ENCODE measurements at regions not wholly inside any gene's neighbourhood (a gene's known extent, or its start where the extent isn't known, plus 50 kb on each side); places are given as distances from the start of the nearest gene placed in this dataset.
"Not testable (repeated sequence)": the region's sequence is repeated elsewhere in the genome, so short reads cannot be mapped to it uniquely, and the experiment has no call there.

- Mint-ChIP-seq H3K27me3 (ENCODE audit: low read depth in 2 of 2) (no peaks in the 10 kb centered on the region), H3K27ac (no peak overlapping the region), H3K36me3 (no peaks in the 10 kb centered on the region), H3K9me3 (no peaks in the 10 kb centered on the region), H3K4me1 (peaks cover 6% of the 10 kb centered on the region in 2 donors), H3K4me3 (no peak overlapping the region)
- H3K9me3 ChIP-seq (ENCODE audit: control insufficient read depth, insufficient read depth, low read length), result peaks cover 11% of the 10 kb centered on the region
- intact Hi-C loops (cut with micrococcal nuclease), result no loop called here
- WGBS (ENCODE audit: insufficient coverage), result 100% methylated on average over 2 of the region's 4 CpGs
- no peak overlapping the region for H3K4me3 ChIP-seq (ENCODE audit: low read length)
- H3K36me3 ChIP-seq (ENCODE audit: control insufficient read depth, insufficient read depth, low read length), result no peaks in the 10 kb centered on the region
- no peaks in the 10 kb centered on the region for H3K27me3 ChIP-seq (ENCODE audit: control insufficient read depth, insufficient read depth, low read length)
- no peak for TF ChIP-seq CTCF (IDR thresholded peaks at IDR 0.05)
- DNase-seq (no peak), ATAC-seq (no peak)
- H3K27ac ChIP-seq (ENCODE audit: low read length), result no peak overlapping the region
- H3K4me1 ChIP-seq (ENCODE audit: control insufficient read depth, insufficient read depth, low read length), result no peaks in the 10 kb centered on the region
Observed at GRCh38 chr7:67361150-67361549, 364.5 kb downstream of the TYW1 start.

- Mint-ChIP-seq H3K4me1 (peaks cover 6% of the 10 kb centered on the region in 2 donors), H3K27ac (no peak overlapping the region), H3K4me3 (no peak overlapping the region), H3K9me3 (no peaks in the 10 kb centered on the region), H3K27me3 (ENCODE audit: low read depth in 2 of 2) (peaks cover 3 to 8% of the 10 kb centered on the region in 2 donors), H3K36me3 (no peaks in the 10 kb centered on the region)
- ATAC-seq, result no peak
- Histone ChIP-seq H3K9me3 (ENCODE audit: control insufficient read depth, insufficient read depth, low read length) (peaks cover 3% of the 10 kb centered on the region), H3K27ac (ENCODE audit: low read length) (no peak overlapping the region), H3K36me3 (ENCODE audit: control insufficient read depth, insufficient read depth, low read length) (no peaks in the 10 kb centered on the region), H3K4me1 (ENCODE audit: control insufficient read depth, insufficient read depth, low read length) (no peaks in the 10 kb centered on the region), H3K27me3 (ENCODE audit: control insufficient read depth, insufficient read depth, low read length) (no peaks in the 10 kb centered on the region), H3K4me3 (ENCODE audit: low read length) (no peak overlapping the region)
- no peak for DNase-seq
- intact Hi-C loops (cut with micrococcal nuclease), result no loop called here
- whole genome bisulfite sequencing (ENCODE audit: insufficient coverage), result 69% methylated on average over 60 of the region's 60 CpGs
- TF ChIP-seq CTCF (IDR thresholded peaks at IDR 0.05), result no peak
Observed at GRCh38 chr7:67364441-67365017, 367.9 kb downstream of the TYW1 start.

- DNase-seq (peak; percentile 30 to 78), ATAC-seq (peak; percentile 83 to 98 (median 85))
- no peak overlapping the region for H3K27ac Mint-ChIP-seq
- Histone ChIP-seq H3K9me3 (ENCODE audit: control insufficient read depth, insufficient read depth, low read length) (peaks cover 3% of the 10 kb centered on the region), H3K4me1 (ENCODE audit: control insufficient read depth, insufficient read depth, low read length) (no peaks in the 10 kb centered on the region), H3K4me3 (ENCODE audit: low read length) (no peak overlapping the region), H3K27ac (ENCODE audit: low read length) (no peak overlapping the region), H3K36me3 (ENCODE audit: control insufficient read depth, insufficient read depth, low read length) (no peaks in the 10 kb centered on the region), H3K27me3 (ENCODE audit: control insufficient read depth, insufficient read depth, low read length) (no peaks in the 10 kb centered on the region)
- intact Hi-C loops (cut with micrococcal nuclease), result no loop called here
- 38% methylated on average over 18 of the region's 18 CpGs for WGBS (ENCODE audit: insufficient coverage)
- no peaks in the 10 kb centered on the region for H3K4me1 Mint-ChIP-seq
- H3K36me3 Mint-ChIP-seq, result no peaks in the 10 kb centered on the region
- H3K4me3 Mint-ChIP-seq, result no peak overlapping the region
- H3K27me3 Mint-ChIP-seq (ENCODE audit: low read depth in 2 of 2), result peaks cover 14% of the 10 kb centered on the region in 2 donors
- peak; percentile 88 for TF ChIP-seq CTCF (IDR thresholded peaks at IDR 0.05)
- H3K9me3 Mint-ChIP-seq, result no peaks in the 10 kb centered on the region
Observed at GRCh38 chr7:67371429-67372305, 375.0 kb downstream of the TYW1 start.

- DNase-seq; H3K27me3 ChIP-seq (ENCODE audit: control insufficient read depth, insufficient read depth, low read length); ATAC-seq; H3K9me3 Mint-ChIP-seq; H3K27ac ChIP-seq (ENCODE audit: low read length); H3K9me3 ChIP-seq (ENCODE audit: control insufficient read depth, insufficient read depth, low read length); H3K36me3 ChIP-seq (ENCODE audit: control insufficient read depth, insufficient read depth, low read length); H3K27ac Mint-ChIP-seq; H3K36me3 Mint-ChIP-seq; H3K4me1 ChIP-seq (ENCODE audit: control insufficient read depth, insufficient read depth, low read length); H3K4me3 Mint-ChIP-seq; H3K4me1 Mint-ChIP-seq; H3K4me3 ChIP-seq (ENCODE audit: low read length); intact Hi-C loops (cut with micrococcal nuclease): not testable (repeated sequence)
- WGBS (ENCODE audit: insufficient coverage), result 100% methylated on average over 2 of the region's 3 CpGs
- peaks cover 6 to 14% of the 10 kb centered on the region in 2 donors for H3K27me3 Mint-ChIP-seq (ENCODE audit: low read depth in 2 of 2)
Observed at GRCh38 chr7:67373389-67373788, 376.8 kb downstream of the TYW1 start.

Measured in natural killer cell (primary cell).